Bronchial epithelial cell (primary cell): ENCODE measurements at regions not wholly inside any gene's neighbourhood (a gene's known extent, or its start where the extent isn't known, plus 50 kb on each side); places are given as distances from the start of the nearest gene placed in this dataset.
A peak's percentile ranks its signal among the peaks of the same experiment; 100 is the strongest.
"Not testable (repeated sequence)": the region's sequence is repeated elsewhere in the genome, so short reads cannot be mapped to it uniquely, and the experiment has no call there.

Source experiments
- DNase-seq: peaks from one replicate; pipeline ENCODE4 v3.0.0-alpha.2; 2010; ENCODE audit warnings: low read depth
- FAIRE-seq: peaks from 2 replicates; lab custom pipeline; 2011; peaks lifted over from hg19 to GRCh38; lab: Jason Lieb, UNC
- H3K27me3 ChIP-seq: 2 replicates; pipeline ENCODE4 v1.5.1; 2011; ENCODE audit warnings: low read length; ENCODE audit not compliant: control insufficient read depth, insufficient read depth
- H3K36me3 ChIP-seq: 2 replicates; pipeline ENCODE4 v1.5.1; 2011; ENCODE audit warnings: low read length; ENCODE audit not compliant: control insufficient read depth, insufficient read depth
- H3K4me3 ChIP-seq: 2 replicates; pipeline ENCODE4 v1.5.1; 2011; ENCODE audit warnings: mild to moderate bottlenecking, low read depth, low read length, control low read depth
- TF ChIP-seq, protein P1 (sequence below): IDR thresholded peaks from 2 replicates; pipeline ENCODE4 v1.5.1; 2011; ENCODE audit warnings: mild to moderate bottlenecking, moderate library complexity, low read length, control low read depth, inconsistent platforms; ENCODE audit not compliant: insufficient read depth, severe bottlenecking

GRCh38 chr12:73632191-73632590, 905.4 kb upstream of the ATXN7L3B start:
- TF ChIP-seq, protein P1, sequence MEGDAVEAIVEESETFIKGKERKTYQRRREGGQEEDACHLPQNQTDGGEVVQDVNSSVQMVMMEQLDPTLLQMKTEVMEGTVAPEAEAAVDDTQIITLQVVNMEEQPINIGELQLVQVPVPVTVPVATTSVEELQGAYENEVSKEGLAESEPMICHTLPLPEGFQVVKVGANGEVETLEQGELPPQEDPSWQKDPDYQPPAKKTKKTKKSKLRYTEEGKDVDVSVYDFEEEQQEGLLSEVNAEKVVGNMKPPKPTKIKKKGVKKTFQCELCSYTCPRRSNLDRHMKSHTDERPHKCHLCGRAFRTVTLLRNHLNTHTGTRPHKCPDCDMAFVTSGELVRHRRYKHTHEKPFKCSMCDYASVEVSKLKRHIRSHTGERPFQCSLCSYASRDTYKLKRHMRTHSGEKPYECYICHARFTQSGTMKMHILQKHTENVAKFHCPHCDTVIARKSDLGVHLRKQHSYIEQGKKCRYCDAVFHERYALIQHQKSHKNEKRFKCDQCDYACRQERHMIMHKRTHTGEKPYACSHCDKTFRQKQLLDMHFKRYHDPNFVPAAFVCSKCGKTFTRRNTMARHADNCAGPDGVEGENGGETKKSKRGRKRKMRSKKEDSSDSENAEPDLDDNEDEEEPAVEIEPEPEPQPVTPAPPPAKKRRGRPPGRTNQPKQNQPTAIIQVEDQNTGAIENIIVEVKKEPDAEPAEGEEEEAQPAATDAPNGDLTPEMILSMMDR = no peak
- DNase-seq (no peak), FAIRE-seq (no peak)
- Histone ChIP-seq H3K36me3 (no peaks in the 10 kb centered on the region), H3K27me3 (no peaks in the 10 kb centered on the region), H3K4me3 (no peak overlapping the region)

DNA sequence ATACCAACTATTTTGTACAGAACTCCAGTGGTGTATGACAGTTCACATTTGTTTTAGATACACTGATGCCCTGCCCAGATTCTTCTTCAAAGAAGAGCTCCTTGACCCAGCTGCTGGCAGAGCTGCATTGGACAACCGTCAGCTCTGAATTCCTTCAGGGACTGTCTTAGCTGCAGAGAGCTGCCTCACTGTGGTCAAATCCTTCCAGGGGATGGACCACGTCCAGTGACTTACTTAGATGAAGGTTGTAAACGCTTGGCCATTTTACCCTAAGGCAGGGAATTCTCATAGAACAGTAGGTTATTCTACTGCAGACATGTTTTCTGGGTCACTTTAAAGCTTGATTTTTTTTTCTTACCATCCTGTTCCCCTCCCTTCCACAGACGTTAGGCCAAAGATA, 905.0 kb upstream of the ATXN7L3B start:
- H3K36me3 ChIP-seq = no peaks in the 10 kb centered on the region
- FAIRE-seq (no peak), DNase-seq (no peak)
- H3K27me3 ChIP-seq = no peaks in the 10 kb centered on the region
- no peak overlapping the region for H3K4me3 ChIP-seq
- TF ChIP-seq, protein P1 = no peak

- not testable (repeated sequence) for H3K4me3 ChIP-seq, H3K36me3 ChIP-seq, FAIRE-seq, H3K27me3 ChIP-seq, DNase-seq
Observed at GRCh38 chr12:73639397-73639796, 898.2 kb upstream of the ATXN7L3B start.

DNA sequence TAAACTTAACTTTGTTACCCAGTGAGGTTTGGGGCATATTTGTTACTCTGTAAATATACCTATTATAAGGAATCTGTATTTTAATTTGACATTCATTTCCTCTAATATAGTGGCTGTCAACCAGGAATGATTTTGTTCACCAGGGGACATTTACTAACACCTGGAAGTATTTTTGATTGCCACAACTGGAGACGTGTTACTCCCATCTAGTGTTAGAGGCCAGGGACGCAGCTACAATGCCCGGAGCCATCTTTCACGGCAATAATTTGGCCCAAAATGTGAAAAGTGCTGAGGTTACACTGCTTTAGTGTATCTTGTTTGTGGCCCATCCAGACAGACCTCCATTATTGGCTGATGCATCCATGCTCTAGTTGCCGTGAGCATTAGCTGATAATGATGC, 881.3 kb upstream of the ATXN7L3B start:
- H3K27me3 ChIP-seq = no peaks in the 10 kb centered on the region
- no peak for DNase-seq
- no peak overlapping the region for H3K4me3 ChIP-seq
- TF ChIP-seq, protein P1 = no peak
- no peak for FAIRE-seq
- H3K36me3 ChIP-seq = no peaks in the 10 kb centered on the region

DNA sequence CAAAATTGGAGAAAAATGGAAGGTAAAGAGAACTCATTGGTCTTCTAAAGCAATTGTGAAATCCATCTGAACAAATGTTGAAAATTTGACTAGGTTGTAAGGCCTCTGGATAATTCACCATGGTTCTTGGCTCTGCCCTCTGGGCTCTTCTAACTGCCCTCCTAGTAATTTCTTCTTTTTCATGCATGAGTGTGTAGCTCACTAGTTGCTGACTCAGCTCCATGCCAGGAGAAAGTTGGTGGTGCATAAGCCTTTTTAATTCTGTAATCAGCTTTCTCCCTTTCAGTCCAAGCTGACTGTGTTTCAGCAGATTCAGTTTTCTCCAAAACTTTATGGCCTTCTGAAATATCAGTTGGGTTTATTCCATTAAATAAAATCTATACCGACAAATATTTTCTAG, 877.8 kb upstream of the ATXN7L3B start:
- FAIRE-seq (no peak), DNase-seq (no peak)

GRCh38 chr12:73665193-73665592, 872.4 kb upstream of the ATXN7L3B start:
- Histone ChIP-seq H3K36me3 (no peaks in the 10 kb centered on the region), H3K4me3 (no peak overlapping the region), H3K27me3 (no peaks in the 10 kb centered on the region)
- FAIRE-seq = no peak
- TF ChIP-seq, protein P1 = no peak
- DNase-seq = no peak

More for the DNA sequence above, 877.8 kb upstream of the ATXN7L3B start:
- Histone ChIP-seq H3K27me3 (no peaks in the 10 kb centered on the region), H3K4me3 (no peak overlapping the region), H3K36me3 (no peaks in the 10 kb centered on the region)
- TF ChIP-seq, protein P1 = no peak

DNA sequence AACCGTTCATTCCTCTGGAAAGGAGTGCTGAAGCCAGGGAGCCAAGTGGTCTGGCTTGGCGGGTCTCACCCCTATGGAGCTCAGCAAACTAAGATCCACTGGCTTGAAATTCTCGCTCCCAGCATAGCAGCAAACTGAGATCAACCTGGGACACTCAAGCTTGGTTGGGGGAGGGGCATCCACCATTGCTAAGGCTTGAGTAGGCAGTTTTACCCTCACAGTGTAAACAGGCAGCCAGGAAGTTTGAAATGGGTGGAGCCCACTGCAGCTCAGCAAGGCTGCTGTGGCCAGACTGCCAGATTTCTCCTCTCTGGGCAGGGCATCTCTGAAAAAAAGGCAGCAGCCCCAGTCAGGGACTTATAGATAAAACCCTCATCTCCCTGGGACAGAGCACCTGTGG, 866.1 kb upstream of the ATXN7L3B start:
- FAIRE-seq, H3K27me3 ChIP-seq, H3K4me3 ChIP-seq, H3K36me3 ChIP-seq: not testable (repeated sequence)
- peak; percentile 3 for DNase-seq
